HG03097 (cell line): ENCODE measurements at regions not wholly inside any gene's neighbourhood (a gene's known extent, or its start where the extent isn't known, plus 50 kb on each side); places are given as distances from the start of the nearest gene placed in this dataset.

Experiments used
- ATAC-seq: cut with Tn5 transposase; IDR thresholded peaks from one replicate; pipeline ENCODE4 v1.9.1; 2021; ENCODE audit not compliant: unreplicated experiment, low FRiP score

- no peak for ATAC-seq
Measured at GRCh38 chr2:60329225-60329624, 224.2 kb downstream of the BCL11A start.

- ATAC-seq, result no peak
Measured at GRCh38 chr2:60324536-60324935, 228.9 kb downstream of the BCL11A start.

GRCh38 chr2:60321816-60322215 lies 231.6 kb downstream of the BCL11A start:
- ATAC-seq, result no peak

GRCh38 chr2:60320724-60321123 lies 232.7 kb downstream of the BCL11A start:
- ATAC-seq, result no peak

GRCh38 chr2:60319031-60319547 lies 234.4 kb downstream of the BCL11A start:
- no peak for ATAC-seq

GRCh38 chr2:60318544-60318943 lies 234.9 kb downstream of the BCL11A start:
- ATAC-seq, result no peak

- ATAC-seq, result peak; percentile 65
Measured at GRCh38 chr2:60317844-60318243, 235.6 kb downstream of the BCL11A start.

- no peak for ATAC-seq
Measured at GRCh38 chr2:60317034-60317386, 236.4 kb downstream of the BCL11A start.

- no peak for ATAC-seq
Measured at GRCh38 chr2:60316381-60317033, 236.9 kb downstream of the BCL11A start.

- ATAC-seq, result no peak
Measured at GRCh38 chr2:60313470-60314172, 239.8 kb downstream of the BCL11A start.

GRCh38 chr2:60312618-60313017 lies 240.8 kb downstream of the BCL11A start:
- ATAC-seq, result peak; percentile 81

- no peak for ATAC-seq
Measured at GRCh38 chr2:60311524-60311923, 241.9 kb downstream of the BCL11A start.

- no peak for ATAC-seq
Measured at GRCh38 chr2:60309941-60310660, 243.4 kb downstream of the BCL11A start.

- no peak for ATAC-seq
Measured at GRCh38 chr2:60309336-60309735, 244.1 kb downstream of the BCL11A start.

- no peak for ATAC-seq
Measured at GRCh38 chr2:60306267-60306861, 247.1 kb downstream of the BCL11A start.

- ATAC-seq, result no peak
Measured at GRCh38 chr2:60303680-60304079, 249.8 kb downstream of the BCL11A start.

GRCh38 chr2:60302377-60303126 lies 250.9 kb downstream of the BCL11A start:
- no peak for ATAC-seq

- ATAC-seq, result no peak
Measured at GRCh38 chr2:60301726-60302125, 251.7 kb downstream of the BCL11A start.

GRCh38 chr2:60299179-60299578 lies 254.3 kb downstream of the BCL11A start:
- no peak for ATAC-seq

GRCh38 chr2:60298006-60298696 lies 255.3 kb downstream of the BCL11A start:
- no peak for ATAC-seq
